Erythroblast (primary cell): ENCODE measurements at regions not wholly inside any gene's neighbourhood (a gene's known extent, or its start where the extent isn't known, plus 50 kb on each side); places are given as distances from the start of the nearest gene placed in this dataset.

Experiments used
- GATA1 ChIP-seq: IDR thresholded peaks from 2 replicates; pipeline ENCODE4 v1.6.1; 2011; ENCODE audit warnings: low read depth, mild to moderate bottlenecking, control low read depth, low read length, moderate library complexity
- POLR2A ChIP-seq: IDR thresholded peaks from 2 replicates; pipeline ENCODE4 v1.6.1; 2011; ENCODE audit warnings: mild to moderate bottlenecking, low read length

DNA sequence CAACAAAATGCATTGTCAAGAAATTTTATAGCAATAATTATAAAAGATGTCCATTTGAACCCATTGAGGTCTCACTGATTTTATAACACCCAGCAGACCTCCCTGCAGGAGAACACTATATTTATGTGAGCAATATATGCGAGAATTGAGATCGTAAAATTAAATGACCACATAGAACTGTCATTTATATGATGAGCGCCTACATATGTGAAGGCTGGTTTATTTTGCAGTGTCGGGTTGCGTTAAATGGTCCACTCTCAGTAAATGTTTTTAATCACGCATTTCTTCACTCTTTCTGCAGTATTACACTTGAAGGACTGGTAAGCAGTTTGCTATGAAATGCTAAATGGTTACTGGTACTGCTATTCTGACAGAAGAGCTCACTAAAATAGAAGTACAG lies 408.5 kb upstream of the AGTR1 start:
- TF ChIP-seq POLR2A, result no peak
- TF ChIP-seq GATA1, result no peak
